ENCODE measurements at regions not wholly inside any gene's neighbourhood (a gene's known extent, or its start where the extent isn't known, plus 50 kb on each side); places are given as distances from the start of the nearest gene placed in this dataset.

DNA sequence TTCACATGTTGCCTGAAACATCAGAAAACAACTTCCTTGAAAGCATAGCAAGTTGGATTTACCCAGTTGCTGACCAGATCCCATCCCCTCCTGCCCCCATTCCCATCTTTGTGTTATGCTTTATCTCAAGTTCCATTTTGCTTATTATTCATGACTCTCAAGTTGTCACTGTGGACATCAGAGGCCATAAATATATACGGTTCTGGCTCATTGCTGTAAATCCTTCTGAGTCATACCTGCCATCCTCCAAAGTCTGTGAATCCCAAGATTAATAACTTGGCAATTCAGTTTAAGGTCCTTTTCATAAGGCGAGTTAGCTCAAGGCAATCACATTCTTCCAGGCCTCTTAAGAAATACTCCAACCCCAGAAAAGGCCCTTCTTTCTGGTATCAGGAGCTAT, 126.2 kb upstream of the C2CD4B start:
- H3K36me3 ChIP-seq, result no peaks in the 10 kb centered on the region
- H3K9me3 ChIP-seq, result peaks cover 0 to 5% (median 2%) of the 10 kb centered on the region in 4 donors
- H3K27ac ChIP-seq, result no peak overlapping the region
- 63 to 92% (median 81%) methylated on average over 2 of the region's 2 CpGs for WGBS, 5 donors
- no peak overlapping the region for H3K4me3 ChIP-seq
- no peak for TF ChIP-seq EP300 (IDR thresholded peaks at IDR 0.05)
- no peak for TF ChIP-seq POLR2A (IDR thresholded peaks at IDR 0.05)
- TF ChIP-seq POLR2AphosphoS5 (IDR thresholded peaks at IDR 0.05), result no peak
- TF ChIP-seq, protein P1, sequence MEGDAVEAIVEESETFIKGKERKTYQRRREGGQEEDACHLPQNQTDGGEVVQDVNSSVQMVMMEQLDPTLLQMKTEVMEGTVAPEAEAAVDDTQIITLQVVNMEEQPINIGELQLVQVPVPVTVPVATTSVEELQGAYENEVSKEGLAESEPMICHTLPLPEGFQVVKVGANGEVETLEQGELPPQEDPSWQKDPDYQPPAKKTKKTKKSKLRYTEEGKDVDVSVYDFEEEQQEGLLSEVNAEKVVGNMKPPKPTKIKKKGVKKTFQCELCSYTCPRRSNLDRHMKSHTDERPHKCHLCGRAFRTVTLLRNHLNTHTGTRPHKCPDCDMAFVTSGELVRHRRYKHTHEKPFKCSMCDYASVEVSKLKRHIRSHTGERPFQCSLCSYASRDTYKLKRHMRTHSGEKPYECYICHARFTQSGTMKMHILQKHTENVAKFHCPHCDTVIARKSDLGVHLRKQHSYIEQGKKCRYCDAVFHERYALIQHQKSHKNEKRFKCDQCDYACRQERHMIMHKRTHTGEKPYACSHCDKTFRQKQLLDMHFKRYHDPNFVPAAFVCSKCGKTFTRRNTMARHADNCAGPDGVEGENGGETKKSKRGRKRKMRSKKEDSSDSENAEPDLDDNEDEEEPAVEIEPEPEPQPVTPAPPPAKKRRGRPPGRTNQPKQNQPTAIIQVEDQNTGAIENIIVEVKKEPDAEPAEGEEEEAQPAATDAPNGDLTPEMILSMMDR (IDR thresholded peaks at IDR 0.05), result no peak
- H3K4me1 ChIP-seq, result peaks cover 0 to 7% (median 0%) of the 10 kb centered on the region in 4 donors
- DNase-seq, result no peak
- intact Hi-C loops (cut with DNase I; ENCODE audit: low total_unique reads), result no loop called here
- no peaks in the 10 kb centered on the region for H3K27me3 ChIP-seq

DNA sequence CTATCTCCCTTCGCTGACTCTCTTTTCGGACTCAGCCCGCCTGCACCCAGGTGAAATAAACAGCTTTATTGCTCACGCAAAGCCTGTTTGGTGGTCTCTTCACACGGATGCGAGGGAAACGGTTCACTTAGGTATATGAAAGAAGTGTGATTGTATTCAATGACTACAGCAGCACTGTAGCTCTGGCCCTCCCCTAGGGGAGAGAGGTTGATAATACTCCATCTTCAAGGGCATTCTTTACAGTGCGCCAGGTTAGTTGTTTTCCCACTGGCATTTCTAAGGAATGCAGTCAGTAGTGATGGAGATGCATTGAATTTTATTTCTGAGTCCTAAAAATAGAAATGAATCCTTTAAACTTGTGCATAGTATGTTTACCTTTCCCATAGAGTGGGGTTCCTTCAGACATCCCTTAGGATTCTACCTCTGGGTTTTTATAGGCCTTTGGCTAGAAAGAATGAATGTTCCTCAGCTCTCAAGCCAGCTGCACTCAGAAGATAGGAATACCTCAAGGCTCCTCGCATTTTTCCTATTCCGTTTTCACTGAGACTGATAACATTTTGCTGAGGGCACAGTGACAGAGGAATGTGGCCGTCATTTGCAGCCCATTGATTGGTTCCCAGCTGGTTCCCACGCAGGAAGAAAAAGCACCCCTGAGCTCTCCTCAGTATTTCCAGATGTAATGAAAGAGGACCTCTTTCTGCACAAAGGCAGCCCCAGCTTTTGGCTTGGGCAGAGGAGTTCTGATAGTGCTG, 131.8 kb upstream of the C2CD4B start:
- DNase-seq, result no peak
- Histone ChIP-seq H3K27me3 (no peaks in the 10 kb centered on the region), H3K27ac (no peak overlapping the region), H3K9me3 (peaks cover 0 to 5% (median 2%) of the 10 kb centered on the region in 4 donors), H3K4me3 (no peak overlapping the region), H3K36me3 (no peaks in the 10 kb centered on the region), H3K4me1 (peaks cover 0 to 1% (median under 1%) of the 10 kb centered on the region in 4 donors)
- intact Hi-C loops (cut with DNase I; ENCODE audit: low total_unique reads), result no loop called here
- TF ChIP-seq EP300 (IDR thresholded peaks at IDR 0.05), result no peak
- TF ChIP-seq POLR2A (IDR thresholded peaks at IDR 0.05), result no peak
- TF ChIP-seq POLR2AphosphoS5 (IDR thresholded peaks at IDR 0.05), result no peak
- TF ChIP-seq, protein P1 (IDR thresholded peaks at IDR 0.05), result no peak
- 71 to 78% (median 74%) methylated on average over 10 to 12 of the region's 12 CpGs for WGBS, 5 donors

DNA sequence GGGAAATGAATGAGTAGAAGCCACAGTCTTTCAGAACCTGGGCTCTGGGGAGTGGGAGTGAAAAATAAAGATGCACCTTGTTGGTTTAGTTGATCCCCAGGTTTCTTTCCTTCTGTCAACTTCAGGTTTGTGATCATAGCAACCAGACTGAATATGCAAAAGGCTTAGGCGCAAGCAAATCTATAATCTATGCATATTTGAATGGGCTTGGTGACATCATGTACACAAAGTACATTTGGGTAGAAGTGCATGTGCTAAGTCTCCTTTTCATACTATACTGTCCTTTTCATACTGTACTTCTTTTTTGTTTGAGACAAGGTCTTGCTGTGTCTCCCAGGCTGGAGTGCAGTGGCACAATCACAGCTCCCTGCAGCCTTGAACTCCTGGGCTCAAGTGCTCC, 132.4 kb upstream of the C2CD4B start:
- Histone ChIP-seq H3K9me3 (peaks cover 0 to 5% (median 1%) of the 10 kb centered on the region in 4 donors), H3K27ac (no peak overlapping the region), H3K4me3 (no peak overlapping the region), H3K4me1 (peaks cover 4 to 7% (median 5%) of the 10 kb centered on the region in 4 donors), H3K36me3 (no peaks in the 10 kb centered on the region), H3K27me3 (no peaks in the 10 kb centered on the region)
- TF ChIP-seq POLR2AphosphoS5 (IDR thresholded peaks at IDR 0.05), result no peak
- no peak for TF ChIP-seq EP300 (IDR thresholded peaks at IDR 0.05)
- TF ChIP-seq POLR2A (IDR thresholded peaks at IDR 0.05), result no peak
- TF ChIP-seq, protein P1 (IDR thresholded peaks at IDR 0.05), result no peak
- no peak for DNase-seq
- 89 to 100% (median 93%) methylated on average over 1 of the region's 1 CpG for WGBS, 5 donors
- intact Hi-C loops (cut with DNase I; ENCODE audit: low total_unique reads), result no loop called here

DNA sequence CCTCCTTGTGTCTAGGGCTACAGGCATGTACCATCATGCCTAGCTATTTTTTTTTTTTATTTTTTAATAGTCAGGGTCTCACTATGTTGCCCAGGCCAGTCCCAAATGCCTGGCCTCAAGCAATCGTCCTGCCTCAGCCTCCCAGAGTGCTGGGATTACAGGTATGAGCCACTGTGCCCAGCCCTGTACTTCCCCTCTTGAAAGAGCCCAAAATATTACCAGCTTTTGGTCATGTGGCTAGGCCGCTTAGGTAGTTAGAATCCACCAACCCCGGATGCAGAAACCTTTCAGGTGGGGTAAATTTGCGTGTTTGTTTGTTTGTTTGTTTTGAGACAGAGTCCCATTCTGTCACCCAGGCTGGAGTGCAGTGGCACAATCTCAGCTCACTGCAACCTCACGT, 132.8 kb upstream of the C2CD4B start:
- intact Hi-C loops (cut with DNase I; ENCODE audit: low total_unique reads), result no loop called here
- Histone ChIP-seq H3K4me1 (peaks cover 4 to 10% (median 9%) of the 10 kb centered on the region in 4 donors), H3K4me3 (no peak overlapping the region), H3K27ac (no peak overlapping the region), H3K27me3 (no peaks in the 10 kb centered on the region), H3K36me3 (no peaks in the 10 kb centered on the region), H3K9me3 (peaks cover 0 to 5% (median 0%) of the 10 kb centered on the region in 4 donors)
- 72 to 87% (median 80%) methylated on average over 5 of the region's 5 CpGs for WGBS, 5 donors
- DNase-seq, result no peak
- TF ChIP-seq POLR2AphosphoS5 (IDR thresholded peaks at IDR 0.05) (no peak), POLR2A (IDR thresholded peaks at IDR 0.05) (no peak), EP300 (IDR thresholded peaks at IDR 0.05) (no peak)
- TF ChIP-seq, protein P1 (IDR thresholded peaks at IDR 0.05), result no peak
